ENCODE measurements at regions not wholly inside any gene's neighbourhood (a gene's known extent, or its start where the extent isn't known, plus 50 kb on each side); places are given as distances from the start of the nearest gene placed in this dataset.

- TF ChIP-seq YY1 (IDR thresholded peaks at IDR 0.05; ENCODE audit: insufficient read depth, insufficient read length) (no peak), ZNF274 (IDR thresholded peaks at IDR 0.05; ENCODE audit: low read depth, low read length) (no peak)
Observed at GRCh38 chr2:7525746-7526145, 608.5 kb downstream of the RNF144A start.

Data from NT2/D1 (cell line).